GM19463 (cell line): ENCODE measurements at regions not wholly inside any gene's neighbourhood (a gene's known extent, or its start where the extent isn't known, plus 50 kb on each side); places are given as distances from the start of the nearest gene placed in this dataset.

ENCODE experiments used
- ATAC-seq: cut with Tn5 transposase; IDR thresholded peaks from one replicate; pipeline ENCODE4 v1.9.1; 2021; ENCODE audit warnings: mild to moderate bottlenecking, moderate library complexity; ENCODE audit not compliant: unreplicated experiment

GRCh38 chr15:95912728-95913127 lies 417.8 kb upstream of the NR2F2 start:
- ATAC-seq: no peak

- ATAC-seq: no peak
Measured at GRCh38 chr15:95916568-95916967, 413.9 kb upstream of the NR2F2 start.

- no peak for ATAC-seq
Measured at GRCh38 chr15:95918525-95918924, 412.0 kb upstream of the NR2F2 start.

GRCh38 chr15:95919460-95919859 lies 411.0 kb upstream of the NR2F2 start:
- no peak for ATAC-seq

- ATAC-seq: no peak
Measured at GRCh38 chr15:95921404-95921803, 409.1 kb upstream of the NR2F2 start.

- ATAC-seq: peak; percentile 68
Measured at GRCh38 chr15:95922431-95922830, 408.1 kb upstream of the NR2F2 start.

GRCh38 chr15:95923792-95924191 lies 406.7 kb upstream of the NR2F2 start:
- no peak for ATAC-seq

- ATAC-seq: no peak
Measured at GRCh38 chr15:95928822-95929221, 401.7 kb upstream of the NR2F2 start.

GRCh38 chr15:95929232-95929846 lies 401.2 kb upstream of the NR2F2 start:
- ATAC-seq: peak; percentile 99

GRCh38 chr15:95930659-95931375 lies 399.7 kb upstream of the NR2F2 start:
- ATAC-seq: no peak

- no peak for ATAC-seq
Measured at GRCh38 chr15:95931619-95932018, 398.9 kb upstream of the NR2F2 start.

- ATAC-seq: no peak
Measured at GRCh38 chr15:95932141-95932540, 398.4 kb upstream of the NR2F2 start.

GRCh38 chr15:95932676-95933075 lies 397.8 kb upstream of the NR2F2 start:
- ATAC-seq: no peak

- ATAC-seq: no peak
Measured at GRCh38 chr15:95935852-95936251, 394.6 kb upstream of the NR2F2 start.

GRCh38 chr15:95937128-95937528 lies 393.4 kb upstream of the NR2F2 start:
- no peak for ATAC-seq

GRCh38 chr15:95940431-95940985 lies 390.0 kb upstream of the NR2F2 start:
- no peak for ATAC-seq

GRCh38 chr15:95944193-95944592 lies 386.3 kb upstream of the NR2F2 start:
- ATAC-seq: no peak

- ATAC-seq: no peak
Measured at GRCh38 chr15:95944661-95945255, 385.7 kb upstream of the NR2F2 start.

GRCh38 chr15:95946241-95946640 lies 384.3 kb upstream of the NR2F2 start:
- no peak for ATAC-seq

- ATAC-seq: no peak
Measured at GRCh38 chr15:95946926-95947325, 383.6 kb upstream of the NR2F2 start.

GRCh38 chr15:95948411-95948810 lies 382.1 kb upstream of the NR2F2 start:
- no peak for ATAC-seq

- ATAC-seq: no peak
Measured at GRCh38 chr15:95953032-95953431, 377.5 kb upstream of the NR2F2 start.
